Rectal smooth muscle tissue (tissue), 1 donor: ENCODE measurements at regions not wholly inside any gene's neighbourhood (a gene's known extent, or its start where the extent isn't known, plus 50 kb on each side); places are given as distances from the start of the nearest gene placed in this dataset.
"Not testable (repeated sequence)": the region's sequence is repeated elsewhere in the genome, so short reads cannot be mapped to it uniquely, and the experiment has no call there.

Experiments used
- H3K27ac ChIP-seq: one replicate; pipeline ENCODE4 v1.7.0; 2013; ENCODE audit warnings: low read depth, low read length, inconsistent platforms
- H3K27me3 ChIP-seq: one replicate; pipeline ENCODE4 v1.7.0; 2013; ENCODE audit warnings: low read length; ENCODE audit not compliant: control insufficient read depth, insufficient read depth
- H3K36me3 ChIP-seq: one replicate; pipeline ENCODE4 v1.7.0; 2013; ENCODE audit warnings: low read length; ENCODE audit not compliant: control insufficient read depth, insufficient read depth
- H3K4me1 ChIP-seq: one replicate; pipeline ENCODE4 v1.7.0; 2013; ENCODE audit warnings: low read length; ENCODE audit not compliant: control insufficient read depth, insufficient read depth
- H3K4me3 ChIP-seq: one replicate; pipeline ENCODE4 v1.7.0; 2013; ENCODE audit warnings: low read length
- H3K9ac ChIP-seq: one replicate; pipeline ENCODE4 v1.7.0; 2013; ENCODE audit warnings: low read length

GRCh38 chr5:39760385-39761198, 335.8 kb upstream of the DAB2 start:
- H3K27me3 ChIP-seq: no peaks in the 10 kb centered on the region
- no peaks in the 10 kb centered on the region for H3K36me3 ChIP-seq
- H3K9ac ChIP-seq: no peak overlapping the region
- no peaks in the 10 kb centered on the region for H3K4me1 ChIP-seq
- H3K27ac ChIP-seq: no peak overlapping the region
- no peak overlapping the region for H3K4me3 ChIP-seq

GRCh38 chr5:39759701-39760100, 334.9 kb upstream of the DAB2 start:
- H3K36me3 ChIP-seq: no peaks in the 10 kb centered on the region
- H3K27ac ChIP-seq: no peak overlapping the region
- H3K9ac ChIP-seq: no peak overlapping the region
- no peaks in the 10 kb centered on the region for H3K27me3 ChIP-seq
- no peak overlapping the region for H3K4me3 ChIP-seq
- H3K4me1 ChIP-seq: no peaks in the 10 kb centered on the region

DNA sequence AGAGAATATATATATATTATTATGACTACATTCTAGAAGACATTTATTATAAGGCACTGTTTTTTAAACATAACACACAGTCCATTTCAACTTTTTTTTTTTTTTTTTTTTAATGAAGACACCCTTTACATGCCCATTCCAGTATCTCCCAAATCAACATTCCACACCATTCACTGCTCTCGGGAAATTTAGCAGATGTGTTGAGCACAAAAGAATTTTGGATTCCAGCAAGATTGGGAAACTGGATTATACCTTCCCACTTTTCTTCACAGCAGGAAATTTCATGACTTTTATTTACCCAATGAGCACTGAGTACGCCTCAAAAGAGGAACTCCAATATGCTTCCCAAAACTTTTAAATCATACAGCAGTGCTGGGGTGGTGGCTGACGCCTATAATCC, 333.6 kb upstream of the DAB2 start:
- no peak overlapping the region for H3K27ac ChIP-seq
- H3K9ac ChIP-seq: no peak overlapping the region
- H3K36me3 ChIP-seq: no peaks in the 10 kb centered on the region
- no peaks in the 10 kb centered on the region for H3K27me3 ChIP-seq
- H3K4me1 ChIP-seq: no peaks in the 10 kb centered on the region
- no peak overlapping the region for H3K4me3 ChIP-seq

DNA sequence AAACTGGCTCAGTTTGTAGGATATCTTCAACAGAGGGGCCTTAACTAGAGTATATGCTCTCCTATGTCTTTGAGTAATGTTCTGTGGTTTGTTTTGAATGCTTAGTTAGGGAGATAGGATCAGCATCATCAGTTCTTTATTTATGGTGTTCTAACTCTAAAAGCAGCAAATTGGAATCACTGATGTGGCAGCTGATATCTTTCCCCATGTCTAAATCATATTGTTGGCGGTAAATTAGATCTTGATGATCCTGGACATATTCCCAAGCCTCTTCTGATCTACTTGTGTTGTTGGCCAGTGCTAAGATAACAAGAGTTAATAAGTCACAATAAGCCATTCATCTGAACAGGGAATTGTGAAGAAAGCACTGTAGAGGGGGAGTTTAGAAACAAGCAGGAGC, 332.4 kb upstream of the DAB2 start:
- H3K27me3 ChIP-seq: no peaks in the 10 kb centered on the region
- H3K9ac ChIP-seq: no peak overlapping the region
- no peaks in the 10 kb centered on the region for H3K4me1 ChIP-seq
- no peak overlapping the region for H3K4me3 ChIP-seq
- no peaks in the 10 kb centered on the region for H3K36me3 ChIP-seq
- no peak overlapping the region for H3K27ac ChIP-seq

- no peak overlapping the region for H3K4me3 ChIP-seq
- H3K9ac ChIP-seq: no peak overlapping the region
- H3K27me3 ChIP-seq: no peaks in the 10 kb centered on the region
- H3K36me3 ChIP-seq: no peaks in the 10 kb centered on the region
- H3K4me1 ChIP-seq: no peaks in the 10 kb centered on the region
- H3K27ac ChIP-seq: no peak overlapping the region
Observed at GRCh38 chr5:39755986-39756385, 331.2 kb upstream of the DAB2 start.

DNA sequence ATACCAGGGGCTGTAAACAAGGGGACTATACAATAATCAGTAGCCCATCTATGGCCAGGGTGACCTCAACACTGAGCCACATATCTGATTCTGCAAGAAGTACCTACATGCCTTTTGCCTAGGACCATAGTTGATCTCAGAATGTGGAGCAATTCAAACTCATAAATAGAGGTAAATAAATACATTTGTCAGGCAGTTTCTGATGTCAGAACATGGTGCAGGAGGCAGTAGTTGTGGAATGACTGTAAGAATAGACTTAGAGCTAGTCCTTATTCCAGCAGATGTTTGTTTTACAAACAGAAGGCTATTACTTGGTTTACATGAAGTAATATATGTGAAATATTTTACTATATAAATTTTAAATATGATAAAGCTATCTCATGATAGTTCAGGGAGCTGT, 330.7 kb upstream of the DAB2 start:
- Histone ChIP-seq H3K27me3 (no peaks in the 10 kb centered on the region), H3K9ac (no peak overlapping the region), H3K4me3 (no peak overlapping the region), H3K27ac (no peak overlapping the region), H3K36me3 (no peaks in the 10 kb centered on the region), H3K4me1 (no peaks in the 10 kb centered on the region)

DNA sequence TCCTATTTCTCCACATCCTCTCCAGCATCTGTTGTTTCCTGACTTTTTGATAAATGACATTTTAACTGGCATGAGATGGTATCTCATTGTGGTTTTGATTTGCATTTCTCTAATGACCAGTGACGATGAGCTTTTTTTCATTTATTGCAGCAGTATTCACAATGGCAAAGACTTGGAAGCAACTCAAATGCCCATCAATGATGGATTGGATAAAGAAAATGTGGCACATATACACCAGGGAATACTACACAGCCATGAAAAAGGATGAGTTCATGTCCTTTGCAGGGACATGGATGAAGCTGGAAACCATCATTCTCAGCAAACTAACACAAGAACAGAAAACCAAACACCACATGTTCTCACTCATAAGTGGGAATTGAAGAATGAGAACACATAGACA, 329.0 kb upstream of the DAB2 start:
- not testable (repeated sequence) for H3K36me3 ChIP-seq, H3K4me3 ChIP-seq, H3K27me3 ChIP-seq, H3K9ac ChIP-seq, H3K4me1 ChIP-seq, H3K27ac ChIP-seq

- Histone ChIP-seq H3K9ac (no peak overlapping the region), H3K4me3 (no peak overlapping the region), H3K36me3 (no peaks in the 10 kb centered on the region), H3K27me3 (no peaks in the 10 kb centered on the region), H3K27ac (no peak overlapping the region), H3K4me1 (no peaks in the 10 kb centered on the region)
Observed at GRCh38 chr5:39750661-39751060, 325.9 kb upstream of the DAB2 start.

- Histone ChIP-seq H3K36me3 (no peaks in the 10 kb centered on the region), H3K4me1 (no peaks in the 10 kb centered on the region), H3K27ac (no peak overlapping the region), H3K9ac (no peak overlapping the region), H3K4me3 (no peak overlapping the region), H3K27me3 (no peaks in the 10 kb centered on the region)
Observed at GRCh38 chr5:39742916-39743315, 318.1 kb upstream of the DAB2 start.

GRCh38 chr5:39740404-39740803, 315.6 kb upstream of the DAB2 start:
- Histone ChIP-seq H3K27me3 (no peaks in the 10 kb centered on the region), H3K27ac (no peak overlapping the region), H3K36me3 (no peaks in the 10 kb centered on the region), H3K4me3 (no peak overlapping the region), H3K4me1 (no peaks in the 10 kb centered on the region), H3K9ac (no peak overlapping the region)

DNA sequence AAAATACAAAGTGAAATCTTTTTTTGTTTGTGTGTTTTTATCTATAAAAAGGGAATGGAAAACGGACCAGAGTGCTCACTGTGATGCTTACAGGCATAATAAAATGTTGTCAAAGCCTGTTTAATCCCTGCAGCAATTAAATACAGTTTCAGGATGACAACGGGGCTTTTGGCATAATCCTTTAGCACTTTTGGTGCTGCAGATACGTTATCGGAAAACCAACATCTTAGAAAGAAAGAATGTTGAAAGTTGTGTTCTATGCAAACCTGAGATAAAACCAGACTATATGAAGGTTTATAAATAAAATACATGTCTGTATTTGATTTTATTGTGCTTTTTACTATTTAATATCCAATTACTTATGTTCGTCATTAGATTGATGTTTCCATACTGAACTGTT, 307.4 kb upstream of the DAB2 start:
- Histone ChIP-seq H3K4me3 (no peak overlapping the region), H3K36me3 (no peaks in the 10 kb centered on the region), H3K4me1 (no peaks in the 10 kb centered on the region)

DNA sequence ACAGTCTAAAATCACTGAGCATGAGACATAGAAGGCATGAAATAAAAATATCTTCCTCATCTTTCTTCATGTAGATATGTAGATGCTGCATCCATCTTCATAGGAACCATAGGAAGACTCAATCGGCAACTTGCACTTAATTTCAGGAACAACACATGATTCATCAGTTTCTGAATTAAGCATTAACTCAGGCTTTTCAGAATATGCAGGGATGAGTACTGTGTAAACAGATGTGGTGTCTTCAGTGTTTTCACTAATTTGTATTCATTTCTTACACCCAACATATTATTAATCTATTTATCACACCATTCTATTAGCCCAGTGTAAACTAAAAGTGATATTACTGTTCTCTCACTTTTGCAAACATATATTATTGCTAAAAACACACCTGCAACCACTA, 305.9 kb upstream of the DAB2 start:
- no peaks in the 10 kb centered on the region for H3K4me1 ChIP-seq
- no peak overlapping the region for H3K27ac ChIP-seq
- no peak overlapping the region for H3K4me3 ChIP-seq
- no peaks in the 10 kb centered on the region for H3K36me3 ChIP-seq
- no peak overlapping the region for H3K9ac ChIP-seq
- H3K27me3 ChIP-seq: no peaks in the 10 kb centered on the region

More for the DNA sequence above, 307.4 kb upstream of the DAB2 start:
- Histone ChIP-seq H3K27ac (no peak overlapping the region), H3K27me3 (no peaks in the 10 kb centered on the region), H3K9ac (no peak overlapping the region)

DNA sequence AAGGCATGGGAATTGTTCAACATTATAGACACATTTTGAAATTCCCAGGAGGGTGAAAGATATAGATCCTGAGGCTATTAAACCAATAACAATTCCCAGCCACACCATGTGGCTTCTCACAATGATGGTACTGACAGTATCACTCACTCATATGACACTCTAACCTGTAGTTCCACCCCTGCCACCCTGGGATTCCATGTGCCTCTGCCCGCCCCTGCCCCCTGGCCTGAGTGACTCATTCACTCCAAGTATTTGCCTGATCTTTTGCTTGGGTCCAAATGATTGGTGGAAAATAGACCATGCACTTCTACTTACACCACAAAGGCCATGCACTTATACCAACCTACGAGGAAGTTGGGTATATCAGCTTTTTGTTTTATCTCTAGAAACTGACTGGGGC, 305.2 kb upstream of the DAB2 start:
- Histone ChIP-seq H3K9ac (no peak overlapping the region), H3K4me1 (no peaks in the 10 kb centered on the region), H3K27ac (no peak overlapping the region), H3K27me3 (no peaks in the 10 kb centered on the region), H3K4me3 (no peak overlapping the region), H3K36me3 (no peaks in the 10 kb centered on the region)
